NCI-H446 (cell line): ENCODE measurements at regions not wholly inside any gene's neighbourhood (a gene's known extent, or its start where the extent isn't known, plus 50 kb on each side); places are given as distances from the start of the nearest gene placed in this dataset.
"Not testable (repeated sequence)": the region's sequence is repeated elsewhere in the genome, so short reads cannot be mapped to it uniquely, and the experiment has no call there.

Source experiments
- DNase-seq, 2 experiments: peaks; one replicate each; lab custom pipeline; 2025; lab: John Stamatoyannopoulos, UW

DNA sequence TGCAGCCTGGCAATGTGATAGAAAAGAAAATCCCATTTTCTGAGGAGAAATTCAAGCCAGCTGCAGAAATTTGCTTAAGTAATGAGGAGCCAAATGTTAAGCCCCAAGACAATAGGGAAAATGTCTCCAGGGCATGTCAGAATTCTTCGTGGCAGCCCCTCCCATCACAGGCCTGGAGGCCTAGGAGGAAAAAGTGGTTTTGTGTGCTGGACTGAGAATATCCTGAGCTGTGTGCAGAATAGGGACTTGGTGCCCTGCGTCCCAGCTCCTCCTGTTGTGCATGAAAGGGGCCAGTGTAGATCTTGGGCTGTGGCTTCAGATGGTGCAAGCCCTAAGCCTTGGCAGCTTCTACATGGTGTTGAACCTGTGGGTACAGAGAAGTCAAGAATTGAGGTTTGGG, 948.3 kb downstream of the METTL15 start:
- not testable (repeated sequence) for DNase-seq

DNA sequence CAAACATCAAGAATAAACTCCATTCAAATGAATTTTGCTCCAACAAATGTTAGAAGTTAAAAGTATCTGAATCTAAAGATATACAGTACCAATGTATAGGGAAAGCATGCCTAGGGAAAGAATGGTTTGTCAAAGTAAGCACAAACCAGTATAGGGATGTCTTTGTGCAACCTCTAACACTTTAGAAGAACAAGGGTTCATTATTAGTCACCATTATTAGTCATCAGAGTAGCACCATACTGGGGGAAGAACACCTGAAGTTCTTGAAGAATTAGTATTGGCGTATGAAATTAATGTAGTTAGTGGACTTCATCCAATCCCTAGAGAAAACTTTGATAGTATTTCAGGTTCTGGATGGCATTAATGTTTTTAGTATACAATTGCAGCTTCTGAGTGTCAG, 943.7 kb downstream of the METTL15 start:
- DNase-seq = no peak

DNA sequence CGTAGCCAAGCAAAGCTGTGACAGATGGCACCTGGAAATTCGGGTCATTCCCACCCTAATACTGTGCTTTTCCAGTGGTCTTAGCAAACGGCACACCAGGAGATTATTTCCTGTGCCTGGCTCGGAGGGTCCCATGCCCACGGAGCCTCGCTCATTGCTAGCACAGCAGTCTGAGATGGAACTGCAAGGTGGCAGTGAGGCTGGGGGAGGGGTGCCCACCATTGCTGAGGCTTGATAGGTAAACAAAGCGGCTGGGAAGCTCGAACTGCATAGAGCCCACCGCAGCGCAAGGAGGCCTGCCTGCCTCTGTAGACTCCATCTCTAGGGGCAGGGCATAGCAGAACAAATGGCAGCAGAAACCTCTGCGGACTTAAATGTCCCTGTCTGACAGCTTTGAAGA, 942.8 kb downstream of the METTL15 start:
- DNase-seq = not testable (repeated sequence)

DNA sequence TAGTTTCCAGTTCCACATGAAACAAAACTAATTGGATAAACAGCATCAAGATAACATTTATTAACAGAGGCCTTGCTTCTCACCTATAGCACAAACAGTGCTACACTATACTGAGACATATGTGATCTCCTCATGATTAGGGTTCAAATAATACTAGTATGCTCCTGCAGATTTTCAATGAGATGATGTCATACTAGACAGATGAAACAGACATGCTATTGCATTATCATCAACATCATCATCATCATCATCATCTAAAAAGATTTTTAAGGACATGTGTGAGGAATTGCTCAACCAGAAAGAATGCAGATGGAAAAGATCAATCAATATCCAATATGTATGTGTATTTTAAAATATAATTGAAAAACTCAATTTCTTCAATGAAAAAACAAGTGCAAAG, 932.3 kb downstream of the METTL15 start:
- DNase-seq = no peak

DNA sequence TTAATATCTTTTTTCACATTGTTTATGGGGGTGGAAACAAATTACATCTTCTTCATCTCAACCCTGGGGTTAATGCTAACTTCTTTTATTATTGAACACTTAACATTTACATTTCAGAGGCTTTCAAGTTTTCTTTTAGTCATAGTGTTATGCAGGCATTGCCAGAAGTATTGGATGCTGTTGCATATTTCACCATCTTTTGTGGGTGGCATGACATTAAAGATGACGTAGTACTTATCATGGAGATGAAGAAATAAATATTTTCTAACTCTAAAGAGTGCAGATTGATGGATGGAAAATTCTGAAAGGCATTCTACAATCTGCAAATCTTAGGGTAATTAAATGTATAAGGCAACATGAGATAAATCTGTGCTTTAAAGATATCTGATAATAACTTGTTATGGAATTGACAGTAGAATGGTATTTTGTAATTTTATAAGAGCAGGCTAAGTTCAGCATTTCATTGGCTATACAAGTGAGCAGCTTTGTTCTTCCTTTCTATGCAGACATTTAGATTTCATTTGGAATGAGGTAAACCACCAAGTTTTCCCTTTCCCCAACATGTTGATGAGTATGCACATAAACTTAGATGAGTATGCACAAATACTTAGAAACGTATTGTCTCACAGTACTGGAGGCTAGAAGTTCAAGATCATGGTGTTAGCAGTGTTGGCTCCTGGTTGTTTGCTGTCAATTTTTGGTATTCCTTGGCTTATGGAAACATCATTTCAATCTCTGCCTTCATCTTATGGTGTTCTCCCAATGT, 924.4 kb downstream of the METTL15 start:
- no peak for DNase-seq

DNA sequence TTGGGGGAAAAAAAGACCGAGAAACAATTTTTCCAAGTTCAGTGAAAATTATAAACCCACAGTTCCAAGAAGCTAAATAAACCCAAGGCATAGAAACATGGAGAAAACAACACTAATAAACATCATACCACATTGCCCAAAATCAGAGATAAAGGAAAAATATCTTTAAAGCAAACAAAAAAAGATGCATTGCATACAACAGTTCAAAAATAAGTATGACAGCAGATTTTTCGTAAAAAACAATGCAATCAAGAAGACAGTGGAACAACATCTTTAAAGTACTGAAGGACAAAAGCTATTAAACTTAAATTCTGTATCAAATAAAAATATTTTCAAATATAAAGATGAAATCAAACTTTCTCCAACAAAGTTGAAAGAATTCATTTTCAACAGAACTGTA, 921.3 kb downstream of the METTL15 start:
- no peak for DNase-seq

DNA sequence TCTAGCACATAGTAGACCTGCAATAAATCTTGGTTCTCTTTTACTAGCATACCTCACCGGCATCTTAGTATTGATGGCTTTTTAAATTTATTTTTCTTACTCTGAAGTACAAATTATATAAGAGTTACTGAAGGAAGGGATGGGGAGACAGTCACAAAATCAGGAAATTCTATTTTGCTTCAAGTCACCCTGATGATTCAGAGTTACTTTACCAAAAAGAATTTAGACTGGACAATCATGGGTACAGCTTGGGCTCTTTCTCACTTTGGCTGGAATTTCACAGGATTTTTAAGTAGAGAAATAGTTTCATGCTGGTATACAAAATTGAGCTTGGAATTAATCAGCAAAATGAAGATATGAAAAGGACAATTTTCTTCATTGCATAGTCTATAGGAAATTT, 919.2 kb downstream of the METTL15 start:
- no peak for DNase-seq

DNA sequence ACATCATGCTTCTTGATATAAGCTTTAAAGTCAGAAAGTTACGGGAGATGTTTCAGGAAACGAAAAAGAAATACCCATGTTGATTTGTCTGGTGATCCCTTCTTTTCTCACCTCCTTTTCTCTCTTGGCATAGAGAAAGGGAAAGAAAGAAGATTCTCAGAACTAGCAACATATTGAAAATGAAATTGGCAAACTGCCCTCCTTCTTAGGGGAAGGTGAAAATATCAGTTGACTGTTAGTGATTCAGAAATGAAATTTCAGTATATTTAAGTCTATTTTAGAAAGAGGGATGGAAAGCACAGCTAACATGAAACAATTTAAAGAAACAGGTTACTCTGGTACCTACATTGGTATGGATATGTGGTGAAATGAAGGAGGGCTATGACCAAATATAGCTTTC, 918.1 kb downstream of the METTL15 start:
- DNase-seq = no peak

DNA sequence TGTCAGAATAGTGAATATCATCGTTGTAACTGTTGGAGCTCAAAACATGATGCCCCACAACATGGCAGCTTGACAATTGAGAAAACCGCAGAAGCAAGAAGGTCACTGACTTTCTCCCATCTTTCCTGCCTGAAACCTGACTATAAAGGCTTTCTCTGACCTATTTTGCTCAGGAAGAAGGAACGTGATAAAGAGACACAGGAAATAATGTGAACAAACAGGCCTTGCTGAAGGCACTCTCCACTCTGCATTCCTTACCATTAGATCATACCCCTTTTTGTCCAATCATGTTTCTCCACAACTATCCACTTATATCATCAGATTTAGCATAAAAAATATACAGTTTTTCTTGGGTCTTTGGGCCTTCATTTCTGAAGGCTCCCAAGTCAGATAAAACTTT, 916.8 kb downstream of the METTL15 start:
- DNase-seq = no peak

DNA sequence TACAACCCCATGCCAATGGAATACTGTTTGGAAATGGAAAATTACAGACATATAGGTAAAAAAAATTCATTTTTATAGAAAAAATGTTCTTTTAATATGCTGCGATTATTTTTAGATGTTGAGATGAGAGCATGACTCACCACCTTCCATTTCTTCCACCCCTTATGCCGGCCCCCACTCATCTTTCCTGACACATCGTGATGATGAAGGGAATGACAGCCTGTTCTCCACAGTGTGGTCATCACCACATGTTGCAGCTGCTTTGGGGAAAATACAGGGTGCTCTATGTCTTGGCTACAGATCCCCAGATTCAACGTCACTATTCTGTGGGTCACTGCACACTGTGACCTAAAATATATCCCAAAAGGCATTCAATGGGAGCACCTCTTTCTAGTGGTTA, 916.2 kb downstream of the METTL15 start:
- no peak for DNase-seq

DNA sequence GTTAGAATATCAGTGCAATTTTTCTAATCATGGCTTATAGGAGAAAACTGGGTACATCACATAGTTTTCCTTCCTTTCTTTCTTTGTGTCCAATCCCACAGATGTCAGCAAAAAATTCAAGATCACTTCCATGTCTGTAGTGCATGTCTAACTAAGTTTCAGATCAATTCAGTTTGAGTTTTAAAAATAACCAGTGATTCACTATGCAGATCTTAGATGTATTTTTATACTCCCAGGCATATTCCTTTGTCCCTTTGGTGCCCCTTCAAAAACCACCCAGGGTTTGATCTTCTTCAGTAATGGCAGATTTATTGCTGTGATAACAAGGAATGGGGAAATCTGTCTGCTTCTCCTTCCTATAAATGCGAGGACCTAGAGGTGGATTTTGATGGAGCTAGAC, 915.6 kb downstream of the METTL15 start:
- no peak for DNase-seq

DNA sequence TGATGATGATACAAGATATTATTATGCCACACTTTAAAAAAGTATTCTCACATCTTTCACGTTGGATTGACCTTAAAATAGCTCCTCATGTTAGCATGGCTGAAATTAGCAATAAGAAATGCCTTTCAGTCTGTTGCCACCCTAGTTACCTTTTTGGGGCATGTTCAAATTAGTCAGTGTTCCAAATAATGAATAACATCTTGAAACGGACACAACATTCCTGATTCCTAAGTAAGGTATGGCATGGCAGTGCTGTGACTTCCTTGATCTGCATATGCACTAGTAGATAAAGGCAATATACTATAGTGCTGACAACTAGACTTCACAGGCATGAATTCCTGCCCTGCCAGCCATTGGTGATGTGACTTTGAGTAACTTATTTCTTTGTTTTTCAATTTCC, 914.5 kb downstream of the METTL15 start:
- no peak for DNase-seq

DNA sequence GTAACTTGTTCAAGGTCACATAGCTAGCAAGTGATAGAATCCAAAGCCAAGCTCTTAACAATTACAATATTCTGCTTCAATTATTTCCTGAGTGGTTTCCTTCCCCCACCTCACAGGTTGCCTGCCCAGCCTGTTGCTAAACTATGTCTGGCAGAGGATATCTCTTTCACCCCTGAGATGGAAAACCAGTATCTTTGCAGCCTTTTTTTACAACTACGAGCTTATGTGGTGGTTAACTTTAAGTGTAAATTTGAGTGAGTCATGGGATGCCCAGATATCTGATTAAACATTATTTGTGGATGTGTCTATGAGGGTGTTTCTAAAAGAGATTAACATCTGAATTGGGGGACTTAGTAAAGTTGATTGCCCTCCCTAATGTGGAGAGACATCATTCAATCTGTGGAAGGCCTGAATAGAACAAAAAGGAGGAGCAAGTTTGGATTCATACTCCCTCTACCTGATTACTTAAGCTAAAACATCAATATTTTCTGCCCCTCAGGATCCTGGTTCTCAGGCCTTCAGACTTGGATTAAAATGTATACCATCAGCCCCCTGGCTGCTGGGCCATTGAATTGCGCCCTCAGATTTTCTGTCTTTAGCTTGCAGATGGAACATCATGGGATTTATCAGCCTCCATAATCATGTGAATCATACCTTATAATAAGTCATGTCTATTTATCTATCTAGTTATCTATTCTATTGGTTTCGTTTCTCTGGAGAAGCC, 911.9 kb downstream of the METTL15 start:
- DNase-seq = no peak

DNA sequence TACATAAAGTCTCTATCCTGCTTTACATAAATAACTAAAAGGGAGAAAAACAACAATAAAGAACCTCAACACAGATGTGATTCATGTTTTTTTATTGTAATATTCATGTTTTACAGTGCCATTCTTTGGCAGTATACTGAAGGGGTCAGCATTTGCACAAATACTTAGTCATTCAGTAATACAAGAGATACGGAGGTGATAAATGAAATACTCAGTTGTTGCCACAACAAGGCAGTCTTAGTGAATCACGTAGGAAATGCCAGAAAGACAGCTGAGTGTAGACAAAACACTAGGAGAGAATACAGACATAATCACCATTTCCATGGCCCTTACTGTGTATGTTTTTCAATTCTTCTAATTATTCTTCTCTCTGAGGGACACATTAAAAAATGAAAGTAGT, 910.4 kb downstream of the METTL15 start:
- no peak for DNase-seq

DNA sequence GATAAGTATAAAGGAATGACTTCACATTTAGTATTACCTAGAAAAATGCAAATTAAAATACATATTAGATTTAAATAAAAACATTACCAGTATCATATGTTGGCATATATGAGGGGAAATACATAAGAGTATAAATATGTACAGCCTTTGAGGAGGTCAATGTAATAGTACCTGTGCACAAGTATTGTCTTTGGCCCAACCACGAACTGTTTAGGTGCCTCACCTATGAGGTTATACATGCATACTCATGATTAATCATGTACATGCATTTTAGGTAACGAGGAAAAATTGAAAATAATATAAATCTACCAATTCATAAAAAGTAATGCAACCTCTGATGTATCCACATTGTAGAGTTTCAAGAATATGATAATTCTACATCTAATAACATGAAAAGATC, 909.8 kb downstream of the METTL15 start:
- no peak for DNase-seq

DNA sequence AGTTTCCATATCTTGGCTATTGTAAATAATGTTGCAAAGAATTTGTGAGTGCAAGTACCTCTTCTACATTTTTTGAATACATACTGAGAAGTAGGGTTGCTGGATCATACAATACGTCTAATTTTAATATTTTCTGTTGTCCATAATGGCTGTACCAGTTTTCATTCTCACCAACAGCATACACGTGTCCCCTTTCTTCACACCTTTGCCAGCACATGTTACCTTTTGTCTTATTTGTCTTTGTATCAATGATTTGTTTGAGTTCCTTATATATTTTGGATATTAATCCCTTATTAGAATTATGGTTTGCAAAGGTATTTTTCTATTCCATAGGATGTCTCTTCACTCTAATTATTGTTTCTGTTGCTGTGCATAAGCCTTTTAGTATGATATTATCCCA, 904.3 kb downstream of the METTL15 start:
- DNase-seq = no peak

DNA sequence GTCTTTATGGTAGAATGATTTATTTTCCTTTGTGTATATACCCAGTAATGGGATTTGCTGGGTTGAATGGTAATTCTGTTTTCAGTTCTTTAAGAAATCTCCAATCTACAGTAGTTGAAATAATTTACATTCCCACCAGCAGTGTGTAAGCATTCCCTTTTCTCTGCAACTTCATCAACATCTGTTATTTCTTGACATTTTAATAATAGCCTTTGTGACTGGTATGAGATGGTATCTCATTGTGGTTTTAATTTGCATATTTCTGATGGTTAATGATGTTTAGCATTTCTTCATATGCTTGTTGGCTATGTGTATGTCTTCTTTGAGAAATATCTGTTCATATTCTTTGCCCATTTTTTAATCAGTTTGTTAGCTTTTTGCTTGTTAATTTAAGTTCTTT, 901.2 kb downstream of the METTL15 start:
- no peak for DNase-seq

DNA sequence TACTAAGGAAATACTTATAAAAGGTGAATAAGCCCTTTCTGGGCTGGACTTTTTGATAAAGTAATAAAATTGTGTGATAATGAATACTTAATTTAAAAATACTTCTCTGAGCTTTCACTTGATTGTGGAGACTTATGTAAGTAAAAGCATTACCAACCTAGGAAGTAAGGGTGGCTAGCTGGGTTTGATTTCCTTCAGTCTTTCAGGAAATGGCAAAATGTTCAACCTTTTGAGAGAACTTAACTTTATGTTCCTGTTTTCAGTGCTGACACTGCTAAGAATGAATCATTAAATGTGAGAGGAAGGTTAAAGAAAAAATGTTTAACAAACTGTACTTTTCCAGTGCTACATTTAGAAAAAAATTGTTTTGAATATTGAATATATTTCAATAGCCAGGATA, 900.3 kb downstream of the METTL15 start:
- no peak for DNase-seq

DNA sequence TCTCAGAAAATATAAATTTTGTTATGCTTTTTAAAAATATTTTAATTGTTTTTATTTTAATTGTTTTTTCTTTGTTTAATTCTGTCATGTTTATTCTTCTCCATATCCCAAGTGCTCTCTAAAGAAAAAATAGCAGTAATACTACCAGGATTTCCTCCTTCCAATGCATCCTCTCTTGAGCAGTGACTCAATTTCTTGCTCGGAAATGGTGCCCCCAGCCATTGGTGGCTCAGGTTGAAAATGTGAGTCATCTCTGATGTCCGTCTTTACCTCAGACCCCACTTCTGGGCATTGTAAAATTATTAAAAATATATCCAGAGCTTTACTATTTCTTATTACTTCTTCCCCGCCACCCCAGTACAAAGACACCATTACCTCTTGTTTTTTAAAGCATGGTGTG, 898.5 kb downstream of the METTL15 start:
- DNase-seq = no peak

DNA sequence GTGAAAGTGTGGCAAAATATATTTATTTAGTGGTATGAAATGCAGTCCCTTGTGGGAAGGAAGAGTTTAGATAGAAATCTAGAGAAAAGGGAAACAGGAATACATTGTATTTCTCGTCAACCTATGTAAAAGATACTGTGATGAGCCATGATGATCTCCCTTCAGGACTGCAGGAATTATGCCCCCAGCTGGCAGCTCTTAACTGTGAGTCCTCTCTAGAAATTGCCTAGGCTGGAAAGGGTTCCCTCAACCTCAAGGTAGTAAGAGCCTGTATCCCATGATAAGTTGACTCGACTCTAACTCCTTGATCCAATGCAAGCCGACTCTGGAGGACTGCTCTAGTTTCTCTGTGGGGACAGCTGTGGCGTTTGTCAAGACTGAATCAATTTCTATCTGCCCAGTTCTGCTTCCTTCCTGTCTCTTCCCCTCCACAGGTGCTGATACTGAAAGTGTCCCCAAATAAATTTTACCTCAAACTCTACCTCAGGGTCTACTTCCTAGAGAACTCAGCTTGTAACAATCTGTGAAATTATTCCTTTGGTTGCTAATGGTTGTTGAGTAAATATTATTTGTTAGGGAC, 897.3 kb downstream of the METTL15 start:
- no peak for DNase-seq

DNA sequence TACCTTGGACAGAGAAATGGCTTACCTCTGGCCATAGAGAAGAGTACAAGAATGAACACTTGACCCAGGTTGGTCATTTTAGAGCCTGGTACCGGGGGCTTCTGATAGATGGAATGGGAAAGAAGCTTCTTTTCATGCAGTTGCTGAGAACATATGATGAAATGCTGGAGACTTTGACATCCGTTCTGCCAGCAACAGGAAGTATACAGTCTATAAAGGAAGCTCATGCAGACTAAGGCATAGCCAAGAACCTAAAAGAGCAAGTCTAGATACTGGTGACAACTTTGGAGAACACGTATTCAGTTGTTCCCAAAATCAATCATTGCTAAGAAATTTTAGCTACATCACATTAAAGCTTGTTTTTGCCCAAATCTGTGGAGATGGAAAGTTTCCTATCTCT, 894.6 kb downstream of the METTL15 start:
- no peak for DNase-seq

DNA sequence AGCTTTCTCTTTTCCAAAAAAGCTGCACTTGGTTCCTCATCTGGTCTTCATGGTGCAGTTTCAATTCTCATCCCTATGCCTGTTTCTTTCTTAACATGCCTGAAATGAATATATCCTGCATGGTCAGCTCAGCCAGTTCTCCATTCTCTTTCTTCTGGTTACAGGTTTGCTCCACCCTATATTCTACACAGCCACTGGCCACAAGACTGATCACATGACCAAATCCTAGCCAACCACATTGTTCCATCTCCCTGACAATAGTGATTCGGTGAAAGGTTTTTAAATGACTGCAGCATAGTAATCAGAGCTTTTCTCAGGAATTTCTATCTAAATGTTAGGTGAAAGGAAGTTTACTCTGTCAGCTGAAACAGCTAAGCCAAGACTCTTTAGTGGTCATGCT, 891.4 kb downstream of the METTL15 start:
- DNase-seq = no peak

DNA sequence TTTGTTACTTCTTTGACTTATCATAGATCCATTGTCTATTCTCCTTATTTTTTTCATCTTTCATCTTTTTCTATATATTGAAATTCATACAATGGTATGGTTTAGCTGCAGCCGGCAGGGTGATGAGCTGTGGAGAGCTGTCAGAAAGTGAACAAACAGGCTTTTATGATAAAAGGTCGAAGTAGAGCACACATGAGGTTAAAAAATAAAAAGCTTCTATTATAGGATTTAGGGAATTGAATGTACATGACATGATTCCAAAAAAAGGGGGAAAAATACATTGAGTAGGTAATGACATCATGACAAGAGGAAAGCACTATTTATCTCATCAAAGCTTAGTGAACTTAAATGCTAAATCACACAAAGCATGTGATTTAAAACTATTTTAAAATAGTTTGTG, 884.8 kb downstream of the METTL15 start:
- no peak for DNase-seq

DNA sequence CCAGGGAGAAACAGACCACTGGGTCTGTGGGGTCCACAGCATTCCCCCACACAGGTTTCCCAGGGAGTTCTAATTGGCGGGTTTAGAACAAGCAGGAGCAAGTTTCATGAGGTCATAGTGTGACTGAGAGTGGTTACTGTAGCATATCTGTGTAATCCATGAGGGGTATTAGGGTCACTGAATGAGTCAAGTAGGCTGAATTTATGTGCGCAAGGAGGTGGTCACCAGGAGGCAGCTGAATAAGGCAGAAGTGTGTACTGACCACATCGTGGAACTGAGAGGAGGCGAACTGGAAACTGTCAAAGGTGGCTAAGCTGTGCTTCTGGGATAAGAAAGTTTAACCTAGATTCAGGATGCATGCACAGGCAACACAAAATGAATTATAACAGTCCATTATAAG, 876.0 kb downstream of the METTL15 start:
- DNase-seq = no peak
